Chondrocyte (in vitro differentiated cells): ENCODE measurements at regions not wholly inside any gene's neighbourhood (a gene's known extent, or its start where the extent isn't known, plus 50 kb on each side); places are given as distances from the start of the nearest gene placed in this dataset.

ENCODE experiments used
- DNase-seq: peaks from one replicate; pipeline ENCODE4 v3.0.0; 2021; ENCODE audit warnings: mixed read lengths, low spot score
- H3K27ac Mint-ChIP-seq: one replicate; pipeline ENCODE4 v1.8.0; 2021; ENCODE audit warnings: mild to moderate bottlenecking, moderate library complexity, mixed read lengths; ENCODE audit not compliant: unreplicated experiment
- H3K27me3 Mint-ChIP-seq: 2 replicates; pipeline ENCODE4 v1.8.0; 2021; ENCODE audit warnings: low read depth, mixed read lengths
- H3K36me3 Mint-ChIP-seq: 2 replicates; pipeline ENCODE4 v1.8.0; 2021; ENCODE audit warnings: low read depth, mixed read lengths
- H3K4me1 Mint-ChIP-seq: 2 replicates; pipeline ENCODE4 v1.8.0; 2021; ENCODE audit warnings: low read depth, mild to moderate bottlenecking, mixed read lengths
- H3K4me3 Mint-ChIP-seq: one replicate; pipeline ENCODE4 v1.8.0; 2021; ENCODE audit warnings: mild to moderate bottlenecking, moderate library complexity, mixed read lengths; ENCODE audit not compliant: unreplicated experiment
- H3K9me3 Mint-ChIP-seq: 2 replicates; pipeline ENCODE4 v1.8.0; 2021; ENCODE audit warnings: low read depth, mixed read lengths
- TF ChIP-seq, protein P1 (sequence below): fragments of 200-600 bp; sonication (generic); IDR thresholded peaks from 2 replicates; pipeline ENCODE4 v1.5.0; 2021; ENCODE audit warnings: antibody characterized with exemption, mild to moderate bottlenecking, moderate library complexity

DNA sequence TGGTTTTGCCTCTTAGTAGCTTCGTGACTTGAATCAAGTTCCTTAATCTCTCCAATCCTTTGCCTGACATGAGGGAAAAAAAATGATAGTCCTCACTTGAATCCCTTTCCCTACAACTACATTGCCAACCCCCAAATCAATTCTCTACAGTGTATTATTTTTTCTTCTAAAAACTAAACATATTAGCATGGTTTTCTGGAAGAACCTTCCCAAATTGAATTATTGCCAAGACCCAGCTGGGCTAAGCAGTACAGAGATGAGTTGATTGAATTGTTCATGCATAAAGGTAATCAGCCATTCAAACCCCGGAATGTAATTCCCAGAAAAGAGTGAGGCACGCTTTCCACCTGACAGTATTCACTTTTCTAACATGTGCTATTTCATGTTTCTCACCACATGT is 155.6 kb upstream of the AGR3 start:
- H3K27me3 Mint-ChIP-seq, result no peaks in the 10 kb centered on the region
- TF ChIP-seq, protein P1, sequence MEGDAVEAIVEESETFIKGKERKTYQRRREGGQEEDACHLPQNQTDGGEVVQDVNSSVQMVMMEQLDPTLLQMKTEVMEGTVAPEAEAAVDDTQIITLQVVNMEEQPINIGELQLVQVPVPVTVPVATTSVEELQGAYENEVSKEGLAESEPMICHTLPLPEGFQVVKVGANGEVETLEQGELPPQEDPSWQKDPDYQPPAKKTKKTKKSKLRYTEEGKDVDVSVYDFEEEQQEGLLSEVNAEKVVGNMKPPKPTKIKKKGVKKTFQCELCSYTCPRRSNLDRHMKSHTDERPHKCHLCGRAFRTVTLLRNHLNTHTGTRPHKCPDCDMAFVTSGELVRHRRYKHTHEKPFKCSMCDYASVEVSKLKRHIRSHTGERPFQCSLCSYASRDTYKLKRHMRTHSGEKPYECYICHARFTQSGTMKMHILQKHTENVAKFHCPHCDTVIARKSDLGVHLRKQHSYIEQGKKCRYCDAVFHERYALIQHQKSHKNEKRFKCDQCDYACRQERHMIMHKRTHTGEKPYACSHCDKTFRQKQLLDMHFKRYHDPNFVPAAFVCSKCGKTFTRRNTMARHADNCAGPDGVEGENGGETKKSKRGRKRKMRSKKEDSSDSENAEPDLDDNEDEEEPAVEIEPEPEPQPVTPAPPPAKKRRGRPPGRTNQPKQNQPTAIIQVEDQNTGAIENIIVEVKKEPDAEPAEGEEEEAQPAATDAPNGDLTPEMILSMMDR, result no peak
- no peak for DNase-seq
- H3K9me3 Mint-ChIP-seq, result no peaks in the 10 kb centered on the region
- no peak overlapping the region for H3K27ac Mint-ChIP-seq
- peaks cover 38% of the 10 kb centered on the region for H3K4me1 Mint-ChIP-seq
- H3K4me3 Mint-ChIP-seq, result no peak overlapping the region
- no peaks in the 10 kb centered on the region for H3K36me3 Mint-ChIP-seq

- Mint-ChIP-seq H3K27ac (no peak overlapping the region), H3K4me1 (peaks cover 46% of the 10 kb centered on the region), H3K36me3 (no peaks in the 10 kb centered on the region), H3K9me3 (no peaks in the 10 kb centered on the region), H3K4me3 (no peak overlapping the region), H3K27me3 (no peaks in the 10 kb centered on the region)
- TF ChIP-seq, protein P1, result no peak
- DNase-seq, result no peak
Measured at GRCh38 chr7:17038160-17038782, 156.5 kb upstream of the AGR3 start.

GRCh38 chr7:17038783-17039170 is 157.0 kb upstream of the AGR3 start:
- peaks cover 51% of the 10 kb centered on the region for H3K4me1 Mint-ChIP-seq
- DNase-seq, result no peak
- H3K4me3 Mint-ChIP-seq, result peak overlapping the region; percentile 9
- TF ChIP-seq, protein P1, result no peak
- H3K36me3 Mint-ChIP-seq, result no peaks in the 10 kb centered on the region
- peak overlapping the region; percentile 65 for H3K27ac Mint-ChIP-seq
- H3K27me3 Mint-ChIP-seq, result no peaks in the 10 kb centered on the region
- H3K9me3 Mint-ChIP-seq, result no peaks in the 10 kb centered on the region

DNA sequence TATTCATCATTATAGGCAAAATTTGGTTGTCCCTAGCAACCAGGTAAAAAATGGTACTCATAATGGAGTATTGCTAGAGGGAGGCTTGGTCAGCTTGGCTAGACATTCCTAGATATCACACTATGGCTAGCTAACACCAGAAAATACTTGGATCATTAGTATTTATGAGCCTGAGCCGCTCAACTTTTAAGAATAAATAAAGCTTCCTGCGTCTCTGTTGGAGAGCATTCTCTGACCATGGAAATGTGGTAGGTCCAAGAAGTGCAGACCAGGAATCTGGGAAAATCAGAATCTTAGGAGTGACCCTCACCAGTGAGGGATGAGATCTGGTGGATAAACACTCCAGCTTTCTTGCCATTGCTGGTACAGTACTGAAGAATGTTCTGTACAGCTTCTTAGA is 157.6 kb upstream of the AGR3 start:
- Mint-ChIP-seq H3K9me3 (no peaks in the 10 kb centered on the region), H3K4me3 (no peak overlapping the region), H3K36me3 (no peaks in the 10 kb centered on the region), H3K27ac (no peak overlapping the region), H3K27me3 (no peaks in the 10 kb centered on the region), H3K4me1 (peaks cover 54% of the 10 kb centered on the region)
- no peak for DNase-seq
- TF ChIP-seq, protein P1, result no peak

GRCh38 chr7:17040716-17041115 is 158.9 kb upstream of the AGR3 start:
- no peak for DNase-seq
- Mint-ChIP-seq H3K27me3 (no peaks in the 10 kb centered on the region), H3K4me3 (no peak overlapping the region), H3K36me3 (no peaks in the 10 kb centered on the region), H3K4me1 (peaks cover 54% of the 10 kb centered on the region), H3K27ac (no peak overlapping the region), H3K9me3 (no peaks in the 10 kb centered on the region)
- TF ChIP-seq, protein P1, result no peak
